GM12865 (cell line): ENCODE measurements at regions not wholly inside any gene's neighbourhood (a gene's known extent, or its start where the extent isn't known, plus 50 kb on each side); places are given as distances from the start of the nearest gene placed in this dataset.

Source experiments
- DNase-seq: peaks from one replicate; pipeline ENCODE4 v3.0.0; 2010; ENCODE audit warnings: low read depth
- H3K4me3 ChIP-seq: 2 replicates; pipeline ENCODE4 v1.5.1; 2011; ENCODE audit warnings: mild to moderate bottlenecking, low read depth, low read length, control low read depth
- TF ChIP-seq, protein P1 (sequence below): IDR thresholded peaks from 2 replicates; pipeline ENCODE4 v1.5.1; 2011; ENCODE audit warnings: low read length, control low read depth, low read depth, inconsistent platforms; ENCODE audit not compliant: insufficient read depth; ENCODE audit errors: missing control alignments

DNA sequence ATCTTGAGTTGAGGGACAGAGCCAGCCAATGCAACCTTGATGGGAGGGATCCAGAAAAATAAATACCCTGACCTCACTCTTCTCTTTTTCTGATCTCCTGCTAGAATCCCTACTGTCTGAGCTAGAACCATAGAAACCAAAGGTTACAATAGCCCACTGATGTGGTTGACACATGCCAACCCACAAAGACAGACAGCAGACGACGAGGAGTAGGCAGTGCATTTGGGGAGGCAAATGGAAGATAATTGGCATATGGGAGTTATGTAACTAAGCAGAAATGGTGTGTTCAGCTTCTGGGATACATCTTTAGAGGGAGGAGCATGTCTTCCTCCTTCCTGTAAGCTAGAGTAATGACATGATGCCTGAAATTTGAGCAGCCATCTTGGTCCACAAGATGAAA, 171.7 kb upstream of the FGGY start:
- DNase-seq: no peak
- TF ChIP-seq, protein P1, sequence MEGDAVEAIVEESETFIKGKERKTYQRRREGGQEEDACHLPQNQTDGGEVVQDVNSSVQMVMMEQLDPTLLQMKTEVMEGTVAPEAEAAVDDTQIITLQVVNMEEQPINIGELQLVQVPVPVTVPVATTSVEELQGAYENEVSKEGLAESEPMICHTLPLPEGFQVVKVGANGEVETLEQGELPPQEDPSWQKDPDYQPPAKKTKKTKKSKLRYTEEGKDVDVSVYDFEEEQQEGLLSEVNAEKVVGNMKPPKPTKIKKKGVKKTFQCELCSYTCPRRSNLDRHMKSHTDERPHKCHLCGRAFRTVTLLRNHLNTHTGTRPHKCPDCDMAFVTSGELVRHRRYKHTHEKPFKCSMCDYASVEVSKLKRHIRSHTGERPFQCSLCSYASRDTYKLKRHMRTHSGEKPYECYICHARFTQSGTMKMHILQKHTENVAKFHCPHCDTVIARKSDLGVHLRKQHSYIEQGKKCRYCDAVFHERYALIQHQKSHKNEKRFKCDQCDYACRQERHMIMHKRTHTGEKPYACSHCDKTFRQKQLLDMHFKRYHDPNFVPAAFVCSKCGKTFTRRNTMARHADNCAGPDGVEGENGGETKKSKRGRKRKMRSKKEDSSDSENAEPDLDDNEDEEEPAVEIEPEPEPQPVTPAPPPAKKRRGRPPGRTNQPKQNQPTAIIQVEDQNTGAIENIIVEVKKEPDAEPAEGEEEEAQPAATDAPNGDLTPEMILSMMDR: no peak
- H3K4me3 ChIP-seq: no peak overlapping the region

DNA sequence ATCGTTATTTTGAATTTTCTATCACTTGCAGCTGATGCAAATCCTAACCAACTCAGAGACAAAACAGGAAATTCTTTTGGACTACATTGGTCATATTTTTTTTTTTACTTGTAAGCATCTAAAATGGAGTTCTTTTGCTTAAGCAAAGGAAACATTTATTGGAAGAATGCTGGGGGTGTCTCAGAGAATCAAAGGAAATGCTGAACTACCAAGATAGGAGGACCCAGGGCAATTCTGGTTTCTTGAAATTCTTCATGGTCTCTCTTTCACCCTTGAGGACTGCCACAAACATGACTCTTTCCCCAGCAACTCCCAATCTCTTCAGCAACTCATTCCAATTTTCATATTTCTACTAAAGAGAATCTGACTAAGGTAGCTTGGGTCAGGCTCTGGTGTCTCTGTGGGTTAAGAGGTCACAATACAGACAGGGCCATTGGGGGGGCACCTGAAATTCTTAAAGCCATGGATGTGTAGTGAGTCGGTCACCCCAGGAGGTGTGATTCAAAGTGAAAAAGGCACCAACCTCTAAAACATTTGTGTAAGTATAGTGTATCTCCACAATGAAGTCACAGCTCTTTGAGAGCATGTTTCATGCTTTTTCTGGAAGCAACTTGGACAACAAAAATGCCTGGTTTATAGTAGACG, 171.1 kb upstream of the FGGY start:
- TF ChIP-seq, protein P1: no peak
- no peak overlapping the region for H3K4me3 ChIP-seq
- no peak for DNase-seq

DNA sequence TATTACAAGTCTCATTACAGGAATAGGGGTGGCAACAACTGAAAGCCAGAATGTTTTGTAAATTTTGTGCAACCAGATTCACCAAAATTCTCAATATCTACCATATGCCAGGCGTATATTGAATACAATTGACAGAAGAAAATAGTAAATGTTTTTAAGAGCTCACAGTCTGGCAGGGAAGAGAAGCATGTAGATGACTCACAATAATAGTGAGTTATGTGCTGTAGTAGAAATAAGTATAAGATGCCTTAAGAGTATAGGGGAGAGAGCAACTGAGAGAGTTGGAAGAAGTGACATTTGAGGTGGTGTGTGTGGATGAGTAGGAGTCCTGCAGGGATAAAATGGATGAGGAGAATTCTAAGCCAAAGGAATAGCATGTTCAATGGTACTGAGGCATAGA, 170.5 kb upstream of the FGGY start:
- TF ChIP-seq, protein P1: no peak
- DNase-seq: no peak
- no peak overlapping the region for H3K4me3 ChIP-seq

DNA sequence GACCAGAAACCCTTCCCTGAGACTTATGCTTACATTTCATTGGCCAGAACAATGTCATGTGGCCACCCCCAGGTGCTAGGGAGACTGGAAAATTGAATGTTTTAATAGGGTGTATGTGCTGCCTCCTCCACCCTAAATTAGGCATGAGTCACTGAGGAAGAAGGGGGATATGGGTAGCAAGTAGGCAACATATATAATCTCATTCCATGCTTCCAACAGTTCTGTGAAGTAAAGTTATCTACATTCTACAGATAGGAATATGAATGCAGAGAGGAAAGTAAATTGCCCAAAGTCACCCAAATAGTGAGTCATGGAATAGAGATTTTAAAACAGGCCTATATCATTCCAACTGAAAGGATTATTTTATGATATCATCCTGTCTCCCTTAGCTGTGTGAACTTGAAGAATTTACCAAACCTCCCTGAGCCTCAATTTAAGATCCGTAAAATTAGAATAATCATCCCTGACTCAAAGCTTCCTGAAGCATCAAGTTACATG, 168.6 kb upstream of the FGGY start:
- no peak for DNase-seq
- TF ChIP-seq, protein P1: no peak

DNA sequence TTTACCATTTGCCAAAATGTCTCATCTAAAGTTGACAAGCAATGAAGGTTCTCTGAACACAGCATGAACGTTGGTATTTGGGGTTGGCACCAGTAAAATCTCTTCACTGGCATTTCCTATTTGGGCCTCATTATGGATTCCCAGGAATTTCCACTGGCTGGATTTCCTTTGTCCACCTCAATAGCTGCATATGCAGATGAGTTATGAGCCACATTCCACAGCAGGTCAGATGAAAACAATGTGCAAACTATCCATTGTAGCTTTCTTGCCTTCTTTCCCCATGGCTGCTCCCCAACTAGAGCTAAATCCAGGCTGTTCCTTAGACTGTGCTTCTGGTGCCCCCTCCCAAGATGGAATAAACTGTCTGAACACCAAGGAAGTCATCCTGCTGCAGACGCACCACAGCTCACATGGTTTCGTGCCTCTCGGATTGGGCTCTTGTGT, 168.1 kb upstream of the FGGY start:
- no peak overlapping the region for H3K4me3 ChIP-seq
- no peak for DNase-seq
- TF ChIP-seq, protein P1: no peak

More for the DNA sequence above, 168.6 kb upstream of the FGGY start:
- no peak overlapping the region for H3K4me3 ChIP-seq

DNA sequence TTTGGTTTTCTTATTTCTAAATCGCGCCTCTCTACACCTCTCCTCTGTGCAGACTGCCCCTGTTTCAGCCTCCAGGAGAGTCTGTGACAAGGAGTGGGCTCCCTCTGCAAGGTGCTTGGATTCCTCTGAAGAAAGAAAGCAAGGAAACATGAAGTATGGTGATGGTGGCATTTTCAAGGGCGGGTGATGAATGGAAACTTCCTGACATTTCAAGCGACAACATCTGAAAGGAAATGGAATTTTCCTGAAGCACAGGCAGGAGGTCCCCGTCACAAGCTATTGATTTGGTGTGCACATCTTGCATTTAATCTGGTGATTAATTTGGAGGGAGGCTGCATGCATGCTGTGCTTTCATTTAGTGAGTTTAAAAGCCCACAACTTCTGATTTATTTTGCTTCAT, 164.6 kb upstream of the FGGY start:
- no peak overlapping the region for H3K4me3 ChIP-seq
- TF ChIP-seq, protein P1: no peak
- no peak for DNase-seq

DNA sequence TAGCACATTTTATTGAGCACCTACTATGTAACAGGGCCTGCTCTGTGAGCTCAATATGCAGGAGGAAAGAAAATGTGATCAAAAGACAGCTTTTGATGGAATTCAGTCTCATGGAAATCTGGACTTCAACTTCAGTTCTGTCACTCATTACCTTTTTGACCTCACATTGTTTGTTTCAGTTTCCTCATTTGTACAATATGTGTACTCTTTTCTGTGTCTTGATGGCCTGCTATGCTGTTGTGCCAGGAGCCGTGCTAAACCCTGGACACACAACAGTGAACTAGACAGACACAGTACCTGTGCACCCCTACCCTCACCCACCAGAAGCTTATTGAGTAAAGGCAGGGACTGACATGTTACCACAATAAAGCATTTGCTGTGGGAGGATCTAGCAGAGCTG, 162.9 kb upstream of the FGGY start:
- TF ChIP-seq, protein P1: no peak
- no peak overlapping the region for H3K4me3 ChIP-seq
- no peak for DNase-seq
